ENCODE measurements at regions not wholly inside any gene's neighbourhood (a gene's known extent, or its start where the extent isn't known, plus 50 kb on each side); places are given as distances from the start of the nearest gene placed in this dataset.

- TF ChIP-seq CTCF (IDR thresholded peaks at IDR 0.05) (no peak), POLR2A (IDR thresholded peaks at IDR 0.05) (no peak)
Measured at GRCh38 chr1:4495809-4496208, 158.6 kb upstream of the AJAP1 start.

Measured in thyroid gland (tissue), 4 donors.